ENCODE measurements at regions not wholly inside any gene's neighbourhood (a gene's known extent, or its start where the extent isn't known, plus 50 kb on each side); places are given as distances from the start of the nearest gene placed in this dataset.
"Not testable (repeated sequence)": the region's sequence is repeated elsewhere in the genome, so short reads cannot be mapped to it uniquely, and the experiment has no call there.

GRCh38 chr2:8119782-8120505 is 561.9 kb upstream of the ID2 start:
- in situ Hi-C loops (cut with MboI; ENCODE audit: low sequenced_read_pairs), result no loop called here

- in situ Hi-C loops (cut with MboI; ENCODE audit: low sequenced_read_pairs), result no loop called here
Measured at GRCh38 chr2:8120506-8120860, 561.4 kb upstream of the ID2 start.

GRCh38 chr2:8121022-8121825 is 560.6 kb upstream of the ID2 start:
- in situ Hi-C loops (cut with MboI; ENCODE audit: low sequenced_read_pairs), result no loop called here

- in situ Hi-C loops (cut with MboI; ENCODE audit: low sequenced_read_pairs), result no loop called here
Measured at GRCh38 chr2:8121826-8122513, 559.9 kb upstream of the ID2 start.

GRCh38 chr2:8122520-8122919 is 559.3 kb upstream of the ID2 start:
- in situ Hi-C loops (cut with MboI; ENCODE audit: low sequenced_read_pairs), result no loop called here

GRCh38 chr2:8123464-8123863 is 558.4 kb upstream of the ID2 start:
- in situ Hi-C loops (cut with MboI; ENCODE audit: low sequenced_read_pairs), result no loop called here

GRCh38 chr2:8125741-8126711 is 555.8 kb upstream of the ID2 start:
- in situ Hi-C loops (cut with MboI; ENCODE audit: low sequenced_read_pairs), result no loop called here

- in situ Hi-C loops (cut with MboI; ENCODE audit: low sequenced_read_pairs), result no loop called here
Measured at GRCh38 chr2:8126783-8127182, 555.1 kb upstream of the ID2 start.

- in situ Hi-C loops (cut with MboI; ENCODE audit: low sequenced_read_pairs), result not testable (repeated sequence)
Measured at GRCh38 chr2:8131423-8131822, 550.4 kb upstream of the ID2 start.

GRCh38 chr2:8132351-8132831 is 549.5 kb upstream of the ID2 start:
- in situ Hi-C loops (cut with MboI; ENCODE audit: low sequenced_read_pairs), result no loop called here

- in situ Hi-C loops (cut with MboI; ENCODE audit: low sequenced_read_pairs), result no loop called here
Measured at GRCh38 chr2:8132879-8133278, 549.0 kb upstream of the ID2 start.

GRCh38 chr2:8133363-8133762 is 548.5 kb upstream of the ID2 start:
- in situ Hi-C loops (cut with MboI; ENCODE audit: low sequenced_read_pairs), result no loop called here

- in situ Hi-C loops (cut with MboI; ENCODE audit: low sequenced_read_pairs), result no loop called here
Measured at GRCh38 chr2:8133913-8134472, 547.9 kb upstream of the ID2 start.

- in situ Hi-C loops (cut with MboI; ENCODE audit: low sequenced_read_pairs), result no loop called here
Measured at GRCh38 chr2:8134473-8134932, 547.4 kb upstream of the ID2 start.

GRCh38 chr2:8134985-8135682 is 546.7 kb upstream of the ID2 start:
- in situ Hi-C loops (cut with MboI; ENCODE audit: low sequenced_read_pairs), result no loop called here

- in situ Hi-C loops (cut with MboI; ENCODE audit: low sequenced_read_pairs), result no loop called here
Measured at GRCh38 chr2:8137801-8138200, 544.1 kb upstream of the ID2 start.

GRCh38 chr2:8138525-8138922 is 543.3 kb upstream of the ID2 start:
- in situ Hi-C loops (cut with MboI; ENCODE audit: low sequenced_read_pairs), result no loop called here

GRCh38 chr2:8138923-8139667 is 542.8 kb upstream of the ID2 start:
- in situ Hi-C loops (cut with MboI; ENCODE audit: low sequenced_read_pairs), result no loop called here

- in situ Hi-C loops (cut with MboI; ENCODE audit: low sequenced_read_pairs), result no loop called here
Measured at GRCh38 chr2:8139668-8140200, 542.1 kb upstream of the ID2 start.
